Stomach (tissue), 8 donors: ENCODE measurements at regions not wholly inside any gene's neighbourhood (a gene's known extent, or its start where the extent isn't known, plus 50 kb on each side); places are given as distances from the start of the nearest gene placed in this dataset.

Experiments
- DNase-seq, 2 donors: peaks; one replicate each; pipeline versions ENCODE4 v3.0.0 to v3.0.0-alpha.2; 2013 to 2019
- H3K27ac ChIP-seq, 5 donors: fragments of 200-600 bp in 4 of 5; sonication (generic) in 4 of 5; one replicate each; pipeline ENCODE4 v1.5.1; 2013 to 2019; ENCODE audit warnings: mild to moderate bottlenecking in 1 of 5, moderate library complexity in 1 of 5
- H3K27me3 ChIP-seq, 3 donors: fragments of 200-600 bp; sonication (generic); one replicate each; pipeline ENCODE4 v1.5.1; 2017 to 2019; ENCODE audit warnings: mixed run types in 1 of 3
- H3K36me3 ChIP-seq, 4 donors: fragments of 200-600 bp; sonication (generic); 1 replicate in 3 of 4; 2 replicates in 1 of 4; pipeline ENCODE4 v1.5.1; 2016 to 2019
- H3K4me1 ChIP-seq, 4 donors: fragments of 200-600 bp; sonication (generic); one replicate each; pipeline ENCODE4 v1.5.1; 2016 to 2019
- H3K4me3 ChIP-seq, 4 donors: fragments of 200-600 bp; sonication (generic) in 3 of 4; one replicate each; pipeline ENCODE4 v1.5.1; 2016 to 2019; ENCODE audit warnings: mild to moderate bottlenecking in 1 of 4
- H3K9me3 ChIP-seq, 4 donors: fragments of 200-600 bp; sonication (generic); one replicate each; pipeline ENCODE4 v1.5.1; 2016 to 2019
- EP300 ChIP-seq: sonication (generic); formaldehyde crosslinking; IDR thresholded peaks from one replicate; pipeline ENCODE4 v1.6.1; 2017; ENCODE audit warnings: antibody characterized with exemption
- POLR2A ChIP-seq, 4 donors: fragments of 450-650 bp; IDR thresholded peaks; one replicate each; pipeline ENCODE4 v1.6.1; 2016; ENCODE audit warnings: antibody characterized with exemption in 4 of 4, control low read depth in 2 of 4, mild to moderate bottlenecking in 1 of 4, moderate library complexity in 1 of 4
- POLR2AphosphoS5 ChIP-seq, 3 donors: sonication (generic); formaldehyde crosslinking; IDR thresholded peaks; one replicate each; pipeline ENCODE4 v1.6.1; 2016; ENCODE audit warnings: antibody characterized with exemption in 3 of 3
- WGBS, 5 donors: extraction: QIAGEN DNeasy Blood & Tissue Kit in 3 of 5; methylation state at CpG; one replicate each; pipeline versions ENCODE4 v1.1.5 to v1.1.7; 2013 to 2018; 5-methylcytosine and 5-hydroxymethylcytosine counted together
- intact Hi-C: fragments of 100-400 bp; cut with DNase I; formaldehyde crosslinking; loops from one replicate; pipeline ENCODE4 v1.15.1; 2023; ENCODE audit warnings: low total_unique reads
- TF ChIP-seq, protein P1 (sequence below), 7 experiments: fragments of 450-650 bp in 4 of 7; fragments of 200-600 bp in 3 of 7; sonication (generic) in 3 of 7; IDR thresholded peaks; one replicate each; pipeline ENCODE4 v1.5.1; 2016 to 2019; ENCODE audit warnings: antibody characterized with exemption in 7 of 7, control low read depth in 2 of 7, mild to moderate bottlenecking in 1 of 7
- donor health status: healthy with polysubstance abuse.
- donor health status: Bipolar disorder and iron deficiency.
- donor health status: healthy.

DNA sequence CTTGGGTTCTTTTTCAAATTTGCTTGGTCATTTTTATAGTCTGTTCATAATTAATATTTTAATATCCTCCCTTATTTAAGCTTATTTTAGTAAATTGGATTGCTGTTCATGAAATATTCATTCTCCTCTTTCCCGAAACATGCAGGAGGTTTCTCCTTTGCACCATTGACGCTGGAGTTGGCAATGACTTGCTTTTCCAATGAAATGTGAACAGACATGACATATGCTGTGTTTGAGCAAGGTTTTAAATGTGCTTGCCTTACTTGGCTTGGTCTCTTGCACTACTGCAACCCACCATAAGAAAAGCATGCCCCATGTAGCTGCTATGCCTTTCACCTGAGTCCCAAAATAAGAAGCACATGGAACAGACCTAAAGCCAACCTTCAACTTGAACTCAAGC lies 498.0 kb upstream of the NFIA start:
- peaks cover 0 to 16% (median 9%) of the 10 kb centered on the region in 4 donors for H3K9me3 ChIP-seq
- H3K4me1 ChIP-seq, result no peaks in the 10 kb centered on the region
- intact Hi-C loops, result no loop called here
- no peak overlapping the region for H3K27ac ChIP-seq
- H3K4me3 ChIP-seq, result no peak overlapping the region
- 36 to 59% (median 40%) methylated on average over 2 of the region's 2 CpGs for WGBS, 5 donors
- TF ChIP-seq, protein P1, sequence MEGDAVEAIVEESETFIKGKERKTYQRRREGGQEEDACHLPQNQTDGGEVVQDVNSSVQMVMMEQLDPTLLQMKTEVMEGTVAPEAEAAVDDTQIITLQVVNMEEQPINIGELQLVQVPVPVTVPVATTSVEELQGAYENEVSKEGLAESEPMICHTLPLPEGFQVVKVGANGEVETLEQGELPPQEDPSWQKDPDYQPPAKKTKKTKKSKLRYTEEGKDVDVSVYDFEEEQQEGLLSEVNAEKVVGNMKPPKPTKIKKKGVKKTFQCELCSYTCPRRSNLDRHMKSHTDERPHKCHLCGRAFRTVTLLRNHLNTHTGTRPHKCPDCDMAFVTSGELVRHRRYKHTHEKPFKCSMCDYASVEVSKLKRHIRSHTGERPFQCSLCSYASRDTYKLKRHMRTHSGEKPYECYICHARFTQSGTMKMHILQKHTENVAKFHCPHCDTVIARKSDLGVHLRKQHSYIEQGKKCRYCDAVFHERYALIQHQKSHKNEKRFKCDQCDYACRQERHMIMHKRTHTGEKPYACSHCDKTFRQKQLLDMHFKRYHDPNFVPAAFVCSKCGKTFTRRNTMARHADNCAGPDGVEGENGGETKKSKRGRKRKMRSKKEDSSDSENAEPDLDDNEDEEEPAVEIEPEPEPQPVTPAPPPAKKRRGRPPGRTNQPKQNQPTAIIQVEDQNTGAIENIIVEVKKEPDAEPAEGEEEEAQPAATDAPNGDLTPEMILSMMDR (IDR thresholded peaks at IDR 0.05), result no peak
- TF ChIP-seq POLR2A (IDR thresholded peaks at IDR 0.05), result no peak
- no peak for TF ChIP-seq EP300
- TF ChIP-seq POLR2AphosphoS5 (IDR thresholded peaks at IDR 0.05), result no peak
- H3K27me3 ChIP-seq, result no peaks in the 10 kb centered on the region
- no peak for DNase-seq
- no peaks in the 10 kb centered on the region for H3K36me3 ChIP-seq

DNA sequence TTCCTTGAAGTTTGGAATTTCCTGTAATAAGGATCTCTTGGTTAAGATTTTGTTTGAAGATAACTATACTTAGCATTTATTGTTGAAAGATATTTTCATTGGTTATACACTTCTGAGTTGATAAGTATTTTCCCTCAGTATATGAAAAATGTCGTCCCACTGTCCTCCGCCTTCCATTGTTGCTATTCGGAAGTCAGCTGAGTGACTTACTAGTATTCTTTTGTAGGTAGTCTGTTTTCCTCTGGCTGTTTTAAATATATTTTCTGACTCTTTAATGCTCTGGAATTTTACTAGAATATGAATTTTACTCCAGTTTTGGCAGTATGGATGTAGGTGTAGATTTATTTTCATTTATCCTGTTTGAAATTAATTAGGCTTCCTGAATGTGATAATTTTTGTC lies 498.7 kb upstream of the NFIA start:
- H3K27me3 ChIP-seq, result no peaks in the 10 kb centered on the region
- WGBS, 5 donors, result 95 to 99% (median 98%) methylated on average over 3 of the region's 3 CpGs
- intact Hi-C loops, result no loop called here
- no peak overlapping the region for H3K4me3 ChIP-seq
- TF ChIP-seq EP300 (no peak), POLR2A (IDR thresholded peaks at IDR 0.05) (no peak), POLR2AphosphoS5 (IDR thresholded peaks at IDR 0.05) (no peak)
- TF ChIP-seq, protein P1 (IDR thresholded peaks at IDR 0.05), result no peak
- peaks cover 0 to 16% (median 9%) of the 10 kb centered on the region in 4 donors for H3K9me3 ChIP-seq
- H3K27ac ChIP-seq, result no peak overlapping the region
- DNase-seq, result no peak
- no peaks in the 10 kb centered on the region for H3K4me1 ChIP-seq
- no peaks in the 10 kb centered on the region for H3K36me3 ChIP-seq

DNA sequence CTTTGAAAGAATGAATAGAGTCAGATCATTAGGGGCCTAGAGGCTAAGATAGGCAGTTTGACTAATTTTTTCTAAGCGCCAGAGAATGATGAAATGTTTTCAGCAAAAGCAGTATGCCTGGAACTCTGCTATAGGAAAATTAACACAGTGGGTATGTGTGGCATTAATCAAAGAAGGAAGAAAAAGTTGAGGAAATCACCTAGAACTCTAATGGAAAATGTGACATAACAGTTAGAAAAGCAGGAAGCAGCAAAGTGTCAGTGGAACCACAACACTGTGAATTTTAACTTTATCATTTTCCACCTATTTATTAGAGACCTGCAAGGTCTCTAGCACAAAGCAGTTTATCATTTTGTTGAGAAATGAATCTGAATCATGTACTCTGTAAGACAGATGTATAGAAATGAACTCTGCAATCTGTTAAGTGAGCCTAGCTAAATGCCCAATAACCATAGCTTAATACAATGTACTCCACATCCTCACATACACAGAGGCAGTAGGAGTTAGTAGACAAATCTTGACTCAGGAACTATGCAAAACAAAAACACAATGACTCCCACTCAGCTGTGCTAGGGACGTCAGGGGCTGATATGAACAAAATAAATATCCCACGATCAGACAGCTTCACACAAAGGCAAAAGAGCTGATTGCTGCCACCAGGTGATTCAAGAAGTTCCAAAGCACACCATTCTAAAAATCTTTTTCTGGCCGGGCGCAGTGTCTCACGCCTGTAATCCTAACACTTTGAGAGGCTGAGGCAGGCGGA lies 500.7 kb upstream of the NFIA start:
- Histone ChIP-seq H3K9me3 (peaks cover 0 to 16% (median 9%) of the 10 kb centered on the region in 4 donors), H3K27me3 (no peaks in the 10 kb centered on the region), H3K4me1 (no peaks in the 10 kb centered on the region), H3K36me3 (no peaks in the 10 kb centered on the region), H3K4me3 (no peak overlapping the region), H3K27ac (no peak overlapping the region)
- intact Hi-C loops, result no loop called here
- WGBS, 5 donors, result 61 to 76% (median 70%) methylated on average over 7 of the region's 7 CpGs
- peak in 1 of 2 donors; percentile 8 for DNase-seq
- TF ChIP-seq, protein P1 (IDR thresholded peaks at IDR 0.05), result no peak

DNA sequence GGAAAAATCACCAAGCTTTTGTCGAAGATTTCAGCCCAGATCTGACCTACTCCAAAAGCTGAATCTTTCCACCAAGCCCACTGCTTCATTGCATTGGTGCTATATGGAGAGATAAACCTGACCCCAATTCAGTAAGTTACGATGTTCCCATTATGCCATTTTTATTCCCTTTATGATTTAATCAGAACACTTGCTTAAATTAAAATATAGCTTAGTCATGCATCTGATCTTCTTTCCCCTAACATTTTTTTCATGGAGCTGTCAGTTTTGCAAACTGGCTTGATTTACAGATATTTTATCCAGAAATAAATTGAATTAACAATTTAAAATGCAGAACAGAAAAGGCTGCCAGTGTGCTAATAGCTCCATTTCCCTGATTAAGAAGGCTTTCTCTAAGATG lies 503.5 kb upstream of the C1orf87 start:
- 86 to 92% (median 88%) methylated on average over 2 of the region's 2 CpGs for WGBS, 5 donors
- Histone ChIP-seq H3K4me3 (no peak overlapping the region), H3K4me1 (peaks cover 0 to 27% (median 12%) of the 10 kb centered on the region in 4 donors), H3K27ac (no peak overlapping the region), H3K27me3 (no peaks in the 10 kb centered on the region), H3K36me3 (no peaks in the 10 kb centered on the region), H3K9me3 (no peaks in the 10 kb centered on the region)
- intact Hi-C loops, result no loop called here
- no peak for DNase-seq
- no peak for TF ChIP-seq EP300

DNA sequence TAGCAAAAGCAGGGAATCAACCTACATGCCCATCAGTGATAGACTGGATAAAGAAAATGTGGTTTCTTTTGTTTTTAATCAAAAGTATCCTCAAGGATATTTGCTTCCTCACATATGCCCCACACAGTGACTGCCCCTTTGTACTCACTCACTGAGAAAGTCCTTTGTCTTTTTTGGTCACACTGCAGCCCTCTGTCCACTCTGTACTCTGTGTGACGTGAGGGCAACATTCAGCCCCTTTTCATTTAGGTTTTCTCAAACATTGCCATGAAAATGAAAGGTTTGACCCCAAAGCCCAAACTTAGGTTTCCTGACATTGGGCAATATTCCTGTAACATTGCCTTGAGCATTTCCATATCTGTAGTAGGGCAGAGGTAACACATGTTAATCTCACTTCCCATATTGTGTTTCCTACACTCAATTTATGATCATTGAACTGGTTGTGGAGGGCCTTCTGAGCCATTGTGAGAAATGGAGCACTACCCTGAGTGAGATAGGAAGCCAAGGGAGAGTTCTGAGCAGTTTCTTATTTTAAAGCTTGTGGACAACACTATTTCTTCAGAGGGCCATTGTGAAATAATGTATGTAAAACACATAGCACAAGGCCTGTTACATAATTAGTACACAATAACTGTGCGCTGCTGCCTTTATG lies 501.9 kb upstream of the C1orf87 start:
- WGBS, 5 donors, result 89 to 94% (median 92%) methylated on average over 2 of the region's 2 CpGs
- Histone ChIP-seq H3K4me1 (peaks cover 0 to 27% (median 12%) of the 10 kb centered on the region in 4 donors), H3K9me3 (no peaks in the 10 kb centered on the region), H3K36me3 (no peaks in the 10 kb centered on the region), H3K4me3 (no peak overlapping the region), H3K27me3 (no peaks in the 10 kb centered on the region), H3K27ac (no peak overlapping the region)
- TF ChIP-seq POLR2AphosphoS5 (IDR thresholded peaks at IDR 0.05) (no peak), POLR2A (IDR thresholded peaks at IDR 0.05) (no peak), EP300 (no peak)
- TF ChIP-seq, protein P1 (IDR thresholded peaks at IDR 0.05), result no peak
- no peak for DNase-seq
- intact Hi-C loops, result no loop called here
